ENCODE measurements at regions not wholly inside any gene's neighbourhood (a gene's known extent, or its start where the extent isn't known, plus 50 kb on each side); places are given as distances from the start of the nearest gene placed in this dataset.

DNA sequence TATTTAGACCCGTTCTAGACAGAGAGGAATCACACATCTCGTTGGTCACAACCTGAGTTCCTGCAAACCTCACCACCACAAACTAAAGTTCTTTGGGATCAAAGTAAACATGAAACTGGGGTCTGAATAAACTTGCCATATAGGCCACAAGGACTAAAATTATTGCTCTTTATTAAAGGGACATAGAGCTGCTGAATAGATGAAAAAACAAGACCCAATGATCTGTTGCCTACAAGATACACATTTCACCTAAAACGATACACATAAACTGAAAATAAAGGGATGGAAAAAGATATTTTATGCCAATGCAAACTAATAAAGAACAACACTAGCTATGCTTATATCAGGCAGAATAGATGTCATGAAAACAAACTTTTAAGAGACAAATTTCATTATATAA is 623.0 kb downstream of the TBC1D32 start:
- TF ChIP-seq, protein P1, sequence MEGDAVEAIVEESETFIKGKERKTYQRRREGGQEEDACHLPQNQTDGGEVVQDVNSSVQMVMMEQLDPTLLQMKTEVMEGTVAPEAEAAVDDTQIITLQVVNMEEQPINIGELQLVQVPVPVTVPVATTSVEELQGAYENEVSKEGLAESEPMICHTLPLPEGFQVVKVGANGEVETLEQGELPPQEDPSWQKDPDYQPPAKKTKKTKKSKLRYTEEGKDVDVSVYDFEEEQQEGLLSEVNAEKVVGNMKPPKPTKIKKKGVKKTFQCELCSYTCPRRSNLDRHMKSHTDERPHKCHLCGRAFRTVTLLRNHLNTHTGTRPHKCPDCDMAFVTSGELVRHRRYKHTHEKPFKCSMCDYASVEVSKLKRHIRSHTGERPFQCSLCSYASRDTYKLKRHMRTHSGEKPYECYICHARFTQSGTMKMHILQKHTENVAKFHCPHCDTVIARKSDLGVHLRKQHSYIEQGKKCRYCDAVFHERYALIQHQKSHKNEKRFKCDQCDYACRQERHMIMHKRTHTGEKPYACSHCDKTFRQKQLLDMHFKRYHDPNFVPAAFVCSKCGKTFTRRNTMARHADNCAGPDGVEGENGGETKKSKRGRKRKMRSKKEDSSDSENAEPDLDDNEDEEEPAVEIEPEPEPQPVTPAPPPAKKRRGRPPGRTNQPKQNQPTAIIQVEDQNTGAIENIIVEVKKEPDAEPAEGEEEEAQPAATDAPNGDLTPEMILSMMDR (conservative IDR thresholded peaks at IDR 0.05; ENCODE audit: low read depth, low read length) = no peak
- no peak for TF ChIP-seq EZH2 (IDR thresholded peaks at IDR 0.05; ENCODE audit: borderline replicate concordance, low read depth, low read length, poor library complexity, severe bottlenecking)
